Superior temporal gyrus (tissue), 1 donor: ENCODE measurements at regions not wholly inside any gene's neighbourhood (a gene's known extent, or its start where the extent isn't known, plus 50 kb on each side); places are given as distances from the start of the nearest gene placed in this dataset.
"Not testable (repeated sequence)": the region's sequence is repeated elsewhere in the genome, so short reads cannot be mapped to it uniquely, and the experiment has no call there.

Source experiments
- DNase-seq: peaks from one replicate; pipeline ENCODE4 v3.0.0-alpha.2; 2016; ENCODE audit errors: extremely low spot score

- DNase-seq = no peak
Measured at GRCh38 chr2:67096886-67097285, 300.2 kb upstream of the ETAA1 start.

- DNase-seq = no peak
Measured at GRCh38 chr2:67103157-67103556, 294.0 kb upstream of the ETAA1 start.

- no peak for DNase-seq
Measured at GRCh38 chr2:67108231-67108630, 288.9 kb upstream of the ETAA1 start.

GRCh38 chr2:67124531-67124930 lies 272.6 kb upstream of the ETAA1 start:
- DNase-seq = no peak

- no peak for DNase-seq
Measured at GRCh38 chr2:67130531-67131256, 266.4 kb upstream of the ETAA1 start.

GRCh38 chr2:67131257-67131609 lies 265.9 kb upstream of the ETAA1 start:
- DNase-seq = no peak

GRCh38 chr2:67132441-67132940 lies 264.6 kb upstream of the ETAA1 start:
- DNase-seq = not testable (repeated sequence)

GRCh38 chr2:67135208-67135607 lies 261.9 kb upstream of the ETAA1 start:
- DNase-seq = no peak

- DNase-seq = no peak
Measured at GRCh38 chr2:67137699-67138098, 259.4 kb upstream of the ETAA1 start.

- no peak for DNase-seq
Measured at GRCh38 chr2:67142071-67142470, 255.1 kb upstream of the ETAA1 start.

GRCh38 chr2:67142741-67143140 lies 254.4 kb upstream of the ETAA1 start:
- no peak for DNase-seq

GRCh38 chr2:67145851-67146250 lies 251.3 kb upstream of the ETAA1 start:
- no peak for DNase-seq

GRCh38 chr2:67156796-67157195 lies 240.3 kb upstream of the ETAA1 start:
- DNase-seq = no peak

GRCh38 chr2:67158718-67159117 lies 238.4 kb upstream of the ETAA1 start:
- DNase-seq = no peak

GRCh38 chr2:67159929-67160328 lies 237.2 kb upstream of the ETAA1 start:
- no peak for DNase-seq

- DNase-seq = no peak
Measured at GRCh38 chr2:67164771-67165522, 232.2 kb upstream of the ETAA1 start.

GRCh38 chr2:67165523-67165990 lies 231.6 kb upstream of the ETAA1 start:
- DNase-seq = no peak

- DNase-seq = not testable (repeated sequence)
Measured at GRCh38 chr2:67166511-67166910, 230.6 kb upstream of the ETAA1 start.

- DNase-seq = no peak
Measured at GRCh38 chr2:67169417-67170140, 227.6 kb upstream of the ETAA1 start.

GRCh38 chr2:67179526-67179925 lies 217.6 kb upstream of the ETAA1 start:
- no peak for DNase-seq

GRCh38 chr2:67180841-67181240 lies 216.3 kb upstream of the ETAA1 start:
- DNase-seq = no peak

- no peak for DNase-seq
Measured at GRCh38 chr2:67182884-67183283, 214.2 kb upstream of the ETAA1 start.
